ENCODE measurements at regions not wholly inside any gene's neighbourhood (a gene's known extent, or its start where the extent isn't known, plus 50 kb on each side); places are given as distances from the start of the nearest gene placed in this dataset.

DNA sequence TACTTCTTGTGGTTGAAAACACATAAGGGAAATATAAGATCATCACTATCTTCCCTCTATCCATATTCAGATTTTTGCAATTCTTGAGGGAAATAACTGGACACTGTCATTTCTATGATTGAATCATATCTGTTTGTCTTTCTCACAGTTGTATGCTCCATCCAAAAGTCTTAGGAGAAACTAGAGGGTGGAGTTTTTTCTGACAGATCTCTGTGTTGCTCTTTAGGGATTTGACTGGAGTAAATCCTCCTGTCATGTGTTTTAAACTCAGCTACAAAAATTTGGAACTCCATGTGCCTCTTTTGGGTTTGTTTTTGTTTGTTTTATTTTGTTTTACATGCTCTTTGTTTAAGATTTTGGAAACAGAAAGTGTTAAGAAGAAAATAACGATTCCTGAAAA is 136.5 kb downstream of the SPATA18 start:
- TF ChIP-seq EP300 (IDR thresholded peaks at IDR 0.05): no peak
- no peak for TF ChIP-seq POLR2A (IDR thresholded peaks at IDR 0.05)
